Activated naive CD4-positive, alpha-beta T cell treated with anti-CD3 and anti-CD28 coated beads, Interleukin-2, amount 50 U/mL, for 24 hours (primary cell): ENCODE measurements at regions not wholly inside any gene's neighbourhood (a gene's known extent, or its start where the extent isn't known, plus 50 kb on each side); places are given as distances from the start of the nearest gene placed in this dataset.
"Not testable (repeated sequence)": the region's sequence is repeated elsewhere in the genome, so short reads cannot be mapped to it uniquely, and the experiment has no call there.

Source experiments
- H3K27ac Mint-ChIP-seq: one replicate; pipeline ENCODE4 v1.8.0; 2021; ENCODE audit warnings: mild to moderate bottlenecking, mixed read lengths
- H3K27me3 Mint-ChIP-seq: one replicate; pipeline ENCODE4 v1.8.0; 2021; ENCODE audit warnings: mixed read lengths
- H3K36me3 Mint-ChIP-seq: one replicate; pipeline ENCODE4 v1.8.0; 2021; ENCODE audit warnings: mixed read lengths
- H3K4me1 Mint-ChIP-seq: one replicate; pipeline ENCODE4 v1.8.0; 2021; ENCODE audit warnings: mixed read lengths
- H3K4me3 Mint-ChIP-seq: one replicate; pipeline ENCODE4 v1.8.0; 2021; ENCODE audit warnings: mild to moderate bottlenecking, mixed read lengths
- H3K9me3 Mint-ChIP-seq: one replicate; pipeline ENCODE4 v1.8.0; 2021; ENCODE audit warnings: mixed read lengths

- not testable (repeated sequence) for H3K4me3 Mint-ChIP-seq, H3K4me1 Mint-ChIP-seq, H3K36me3 Mint-ChIP-seq, H3K27me3 Mint-ChIP-seq, H3K9me3 Mint-ChIP-seq, H3K27ac Mint-ChIP-seq
Observed at GRCh38 chr17:83173180-83173913, 93.9 kb downstream of the METRNL start.

GRCh38 chr17:83173914-83174361 is 94.5 kb downstream of the METRNL start:
- no peak overlapping the region for H3K27ac Mint-ChIP-seq
- H3K36me3 Mint-ChIP-seq: no peaks in the 10 kb centered on the region
- peaks cover 4% of the 10 kb centered on the region for H3K27me3 Mint-ChIP-seq
- no peaks in the 10 kb centered on the region for H3K4me1 Mint-ChIP-seq
- no peaks in the 10 kb centered on the region for H3K9me3 Mint-ChIP-seq
- no peak overlapping the region for H3K4me3 Mint-ChIP-seq

GRCh38 chr17:83174362-83175118 is 95.1 kb downstream of the METRNL start:
- H3K27me3 Mint-ChIP-seq: peaks cover 4% of the 10 kb centered on the region
- H3K9me3 Mint-ChIP-seq: no peaks in the 10 kb centered on the region
- no peaks in the 10 kb centered on the region for H3K4me1 Mint-ChIP-seq
- H3K4me3 Mint-ChIP-seq: no peak overlapping the region
- H3K36me3 Mint-ChIP-seq: no peaks in the 10 kb centered on the region
- no peak overlapping the region for H3K27ac Mint-ChIP-seq

- no peak overlapping the region for H3K4me3 Mint-ChIP-seq
- no peaks in the 10 kb centered on the region for H3K4me1 Mint-ChIP-seq
- H3K9me3 Mint-ChIP-seq: no peaks in the 10 kb centered on the region
- no peaks in the 10 kb centered on the region for H3K27me3 Mint-ChIP-seq
- no peak overlapping the region for H3K27ac Mint-ChIP-seq
- no peaks in the 10 kb centered on the region for H3K36me3 Mint-ChIP-seq
Observed at GRCh38 chr17:83175119-83175821, 95.9 kb downstream of the METRNL start.

DNA sequence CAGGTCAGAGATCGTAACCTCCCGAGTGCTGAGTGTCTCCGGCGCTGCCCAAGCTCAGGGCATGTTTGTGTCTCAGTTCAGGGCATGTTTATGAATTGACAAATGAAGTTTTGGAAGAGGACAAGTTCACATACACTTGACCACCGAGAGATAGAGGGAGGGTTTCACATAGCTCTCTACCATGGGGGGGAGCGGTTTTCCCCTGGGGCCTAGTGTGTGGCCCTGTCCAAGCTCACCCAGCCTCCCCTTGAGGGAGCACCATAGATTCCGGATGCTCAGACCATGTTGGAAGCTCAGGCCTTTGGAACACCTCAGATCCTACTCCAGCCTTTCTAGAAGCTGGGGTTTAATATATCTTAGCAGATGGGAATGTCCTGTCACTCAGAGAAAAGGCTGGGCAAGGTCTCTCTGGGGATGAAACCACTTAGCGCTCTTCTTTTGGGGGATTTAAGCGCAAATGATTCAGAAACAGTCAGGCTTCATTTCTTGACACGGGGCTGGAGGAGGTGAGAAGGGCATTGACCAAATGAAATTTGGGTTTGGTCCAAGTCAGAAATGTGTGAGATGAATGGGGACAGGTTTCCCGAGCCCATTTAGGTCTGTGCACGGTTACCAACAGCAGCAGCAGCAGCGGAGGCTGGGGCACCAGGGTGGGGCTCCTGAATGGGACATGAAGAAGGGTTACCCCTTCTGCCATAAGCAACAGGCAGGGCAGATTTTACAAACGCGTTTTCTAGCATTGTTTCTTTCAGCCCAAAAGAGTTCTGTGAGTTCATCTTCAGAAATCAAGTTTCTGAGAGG is 96.6 kb downstream of the METRNL start:
- Mint-ChIP-seq H3K27me3 (no peaks in the 10 kb centered on the region), H3K9me3 (no peaks in the 10 kb centered on the region), H3K4me1 (no peaks in the 10 kb centered on the region), H3K4me3 (no peak overlapping the region), H3K36me3 (no peaks in the 10 kb centered on the region), H3K27ac (no peak overlapping the region)

DNA sequence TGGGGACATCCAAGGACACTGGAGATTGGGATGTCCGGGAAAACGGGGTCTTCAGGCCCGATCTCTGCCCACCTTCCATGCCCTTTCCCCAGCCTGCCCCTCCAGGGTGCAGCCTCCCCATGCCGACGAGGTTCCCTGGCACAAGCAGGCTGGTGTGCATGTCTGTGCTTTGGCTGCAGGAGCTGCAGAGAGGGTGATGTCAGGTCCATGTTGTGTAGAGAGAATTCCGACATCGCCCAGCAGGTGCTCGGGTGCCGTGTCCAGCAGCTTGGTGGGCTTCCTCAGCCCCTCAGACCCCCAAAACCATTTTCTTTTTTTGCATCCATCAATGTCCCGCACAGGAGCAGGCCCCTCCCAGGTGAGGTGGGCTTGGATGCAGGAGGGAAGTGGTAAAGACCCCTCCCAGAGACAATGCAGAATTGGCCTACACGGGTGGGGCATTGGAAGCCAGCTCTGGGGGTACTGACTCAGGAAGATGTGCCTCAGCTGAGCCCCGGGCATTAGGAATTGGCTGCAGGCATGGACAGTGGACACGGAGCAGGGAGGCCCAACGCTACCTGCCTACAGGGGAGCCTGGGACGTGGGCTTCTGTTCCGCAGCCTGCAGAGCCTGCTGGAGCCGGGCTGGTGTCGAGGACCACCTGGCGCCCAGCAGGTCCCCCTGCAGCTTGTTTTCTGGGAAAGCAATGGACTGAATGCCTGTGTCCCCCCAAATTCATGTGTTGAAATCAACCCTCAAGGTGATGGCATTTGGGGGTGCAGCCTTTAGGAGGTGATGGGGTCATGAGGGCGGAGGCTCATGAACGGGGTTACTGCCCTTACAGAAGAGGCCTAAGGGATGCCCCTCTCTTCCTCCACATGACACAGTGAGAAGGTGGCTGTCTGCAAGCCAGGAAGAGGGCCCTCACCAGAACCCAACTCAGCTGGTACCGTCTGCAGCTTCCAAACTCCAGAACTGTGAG is 97.5 kb downstream of the METRNL start:
- Mint-ChIP-seq H3K9me3 (no peaks in the 10 kb centered on the region), H3K4me1 (no peaks in the 10 kb centered on the region), H3K27ac (peak overlapping the region; percentile 46), H3K27me3 (no peaks in the 10 kb centered on the region), H3K4me3 (no peak overlapping the region), H3K36me3 (no peaks in the 10 kb centered on the region)

DNA sequence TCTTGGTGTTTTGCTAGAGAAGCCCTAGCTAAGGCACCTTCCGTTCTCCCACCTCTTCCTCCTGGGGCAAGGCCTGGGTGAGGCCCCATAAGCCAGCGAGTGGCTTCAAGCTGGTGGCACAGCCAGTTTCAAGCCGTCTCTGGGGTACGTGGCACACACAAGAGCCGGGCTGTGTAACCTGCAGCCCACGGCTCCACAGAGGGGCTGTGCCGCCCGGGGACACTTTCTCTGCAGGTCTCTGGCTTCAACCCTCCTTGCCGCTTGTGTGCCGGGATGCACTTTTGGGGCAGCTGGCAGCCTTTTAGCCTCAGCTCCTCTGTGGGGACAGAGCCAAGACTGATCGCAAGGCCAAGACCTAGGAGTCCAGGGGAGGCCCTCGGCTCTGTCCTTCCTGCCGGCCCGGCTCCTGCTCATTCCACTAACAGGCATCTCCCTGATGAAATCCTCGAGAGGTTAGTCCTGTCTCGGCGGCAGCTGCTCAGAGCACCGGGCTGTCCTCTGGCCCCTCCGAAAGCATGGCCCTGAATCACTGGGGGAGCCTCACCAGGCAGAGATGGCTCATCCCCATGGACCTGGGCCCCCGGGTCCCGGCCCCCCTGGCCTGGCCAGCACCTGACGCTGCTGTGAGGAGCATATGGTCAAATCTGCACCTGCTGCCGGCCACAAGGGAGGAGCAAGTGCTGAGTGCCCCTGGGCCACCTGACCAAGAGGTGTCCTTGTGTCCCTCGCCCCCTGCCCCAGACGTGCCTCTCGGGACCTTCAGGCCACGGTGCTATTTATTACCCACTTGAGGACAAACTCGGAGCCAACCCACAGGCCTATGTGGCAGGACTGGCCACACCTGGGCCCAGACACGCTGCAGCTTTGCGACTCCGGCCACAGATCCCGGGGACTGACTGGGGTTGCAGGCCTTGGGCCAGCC is 98.5 kb downstream of the METRNL start:
- no peaks in the 10 kb centered on the region for H3K4me1 Mint-ChIP-seq
- H3K27me3 Mint-ChIP-seq: no peaks in the 10 kb centered on the region
- no peaks in the 10 kb centered on the region for H3K9me3 Mint-ChIP-seq
- H3K36me3 Mint-ChIP-seq: no peaks in the 10 kb centered on the region
- no peak overlapping the region for H3K27ac Mint-ChIP-seq
- no peak overlapping the region for H3K4me3 Mint-ChIP-seq

DNA sequence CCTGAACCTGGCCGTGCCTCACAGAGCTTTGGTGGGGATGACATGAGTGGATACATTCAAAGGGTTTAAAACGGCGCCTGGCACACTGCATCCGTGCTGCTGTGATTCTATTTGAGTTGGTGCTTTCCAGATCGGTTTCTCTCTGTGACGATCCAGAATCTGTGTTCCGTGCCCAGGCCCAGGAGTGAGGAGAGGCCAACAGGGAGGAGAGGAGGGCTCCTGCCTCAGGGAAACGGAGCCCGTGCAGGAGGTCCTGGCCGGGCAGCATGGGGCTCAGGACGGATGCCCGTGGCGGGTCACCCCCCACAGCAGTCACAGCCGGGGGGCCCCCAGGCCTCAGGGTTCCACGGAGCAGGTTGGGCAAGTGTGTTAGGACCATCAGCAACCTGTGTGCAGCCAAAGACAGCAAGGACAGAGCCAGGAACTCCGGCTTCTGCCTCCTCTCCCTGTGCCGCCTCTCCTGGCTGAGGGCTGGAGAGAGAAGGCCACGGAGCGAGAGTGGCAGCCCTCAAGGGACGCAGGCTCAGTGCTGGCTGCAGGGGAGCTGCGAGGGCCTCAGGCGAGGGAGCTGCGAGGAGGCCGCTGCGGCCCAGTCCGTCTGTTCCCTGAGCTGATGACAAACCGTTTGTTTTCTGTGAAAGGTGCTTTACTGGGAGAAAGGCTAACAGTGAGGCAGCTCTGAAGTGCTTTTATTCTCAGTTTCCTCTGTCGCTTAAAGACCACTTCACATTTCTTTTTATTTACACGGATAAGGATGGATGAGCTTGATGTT is 99.3 kb downstream of the METRNL start:
- Mint-ChIP-seq H3K36me3 (no peaks in the 10 kb centered on the region), H3K4me3 (no peak overlapping the region), H3K4me1 (no peaks in the 10 kb centered on the region), H3K9me3 (no peaks in the 10 kb centered on the region), H3K27me3 (no peaks in the 10 kb centered on the region), H3K27ac (no peak overlapping the region)

- Mint-ChIP-seq H3K4me3 (no peak overlapping the region), H3K9me3 (no peaks in the 10 kb centered on the region), H3K27ac (no peak overlapping the region), H3K36me3 (no peaks in the 10 kb centered on the region), H3K27me3 (no peaks in the 10 kb centered on the region), H3K4me1 (no peaks in the 10 kb centered on the region)
Observed at GRCh38 chr17:83179374-83179773, 100.0 kb downstream of the METRNL start.

GRCh38 chr17:83179811-83180210 is 100.4 kb downstream of the METRNL start:
- Mint-ChIP-seq H3K9me3 (no peaks in the 10 kb centered on the region), H3K4me1 (no peaks in the 10 kb centered on the region), H3K27ac (no peak overlapping the region), H3K36me3 (no peaks in the 10 kb centered on the region), H3K4me3 (no peak overlapping the region), H3K27me3 (no peaks in the 10 kb centered on the region)

DNA sequence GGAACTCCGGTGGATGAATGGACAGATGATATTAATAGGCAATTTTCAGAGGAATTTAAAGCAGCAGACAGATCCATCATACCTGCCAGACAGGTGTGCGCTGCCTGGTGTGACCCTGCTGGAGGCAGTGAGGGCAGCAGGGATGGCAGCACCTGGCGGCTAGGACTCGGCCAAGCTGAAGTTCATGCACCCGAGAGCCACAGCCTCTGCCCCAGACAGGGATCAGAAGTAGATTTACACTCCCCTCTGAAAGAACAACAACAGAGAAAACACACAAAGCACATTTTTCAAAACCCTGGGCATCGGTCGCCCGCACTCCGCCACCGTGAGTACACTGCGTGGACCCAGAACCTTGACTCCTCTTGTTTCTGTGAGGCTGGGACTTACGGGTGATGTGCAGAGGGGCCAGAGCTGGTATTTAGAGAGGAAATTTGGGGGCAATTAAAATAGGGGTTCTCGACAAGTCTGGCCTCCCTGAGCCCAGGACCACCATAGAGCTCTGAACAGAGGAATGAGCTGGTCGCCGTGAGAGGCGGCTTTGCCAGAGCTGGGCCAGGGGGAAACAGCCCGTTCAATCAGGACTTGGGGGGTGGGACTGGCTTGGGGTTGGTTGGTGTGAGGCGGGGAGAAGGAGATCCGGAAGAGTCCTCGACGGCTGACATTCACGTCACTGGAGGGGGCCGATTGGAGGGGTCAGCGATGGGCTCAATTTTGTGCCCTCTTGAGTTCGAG is 101.0 kb downstream of the METRNL start:
- Mint-ChIP-seq H3K9me3 (no peaks in the 10 kb centered on the region), H3K36me3 (no peaks in the 10 kb centered on the region), H3K27ac (no peak overlapping the region), H3K4me3 (no peak overlapping the region), H3K27me3 (no peaks in the 10 kb centered on the region), H3K4me1 (no peaks in the 10 kb centered on the region)

DNA sequence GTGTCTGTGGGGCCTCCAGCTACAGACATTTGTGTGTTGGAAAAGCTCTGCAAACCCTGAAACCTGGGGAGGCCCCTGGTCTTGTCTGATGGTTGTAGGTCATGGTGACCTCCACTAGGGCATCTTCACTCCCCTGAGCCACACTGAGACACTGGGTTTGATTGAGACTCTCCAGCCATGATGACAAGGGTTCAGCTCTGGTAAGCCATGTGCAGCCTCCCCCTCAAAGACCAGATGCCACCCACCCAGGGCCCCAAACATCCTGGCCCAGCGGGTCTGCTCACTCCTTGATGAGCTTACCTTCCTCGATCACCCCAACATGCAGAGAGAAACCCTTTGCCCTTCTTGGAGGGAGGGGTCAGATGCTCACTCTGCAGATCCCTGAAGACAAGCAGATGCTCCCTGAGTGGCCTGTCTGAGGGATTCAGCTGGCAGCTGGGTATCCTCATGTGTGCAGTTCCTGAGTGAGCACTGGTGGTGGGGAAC is 101.6 kb downstream of the METRNL start:
- no peaks in the 10 kb centered on the region for H3K9me3 Mint-ChIP-seq
- H3K27ac Mint-ChIP-seq: peak overlapping the region; percentile 23
- no peaks in the 10 kb centered on the region for H3K36me3 Mint-ChIP-seq
- no peaks in the 10 kb centered on the region for H3K4me1 Mint-ChIP-seq
- H3K4me3 Mint-ChIP-seq: no peak overlapping the region
- H3K27me3 Mint-ChIP-seq: no peaks in the 10 kb centered on the region
